PFSK-1 (cell line): ENCODE measurements at regions not wholly inside any gene's neighbourhood (a gene's known extent, or its start where the extent isn't known, plus 50 kb on each side); places are given as distances from the start of the nearest gene placed in this dataset.

ENCODE experiments used
- POLR2AphosphoS5 ChIP-seq: IDR thresholded peaks from 2 replicates; pipeline ENCODE4 v1.6.1; 2012; ENCODE audit warnings: low read depth, mild to moderate bottlenecking, control low read depth, low read length, moderate library complexity
- REST ChIP-seq, 2 experiments: IDR thresholded peaks; 2 replicates each; pipeline versions ENCODE4 v1.6.1 to v1.8.0; 2011 to 2012; ENCODE audit warnings: low read depth in 2 of 2, low read length in 2 of 2, control low read depth in 1 of 2, inconsistent platforms in 1 of 2, mild to moderate bottlenecking in 1 of 2, moderate library complexity in 1 of 2; ENCODE audit not compliant: insufficient read depth in 1 of 2
- TAF1 ChIP-seq: IDR thresholded peaks from 2 replicates; pipeline ENCODE4 v1.6.1; 2012; ENCODE audit warnings: low read length, control low read depth, borderline replicate concordance; ENCODE audit not compliant: insufficient read depth

- no peak for TF ChIP-seq TAF1
- TF ChIP-seq REST (IDR thresholded peaks at IDR 0.05; ENCODE audit: insufficient read depth in 1 of 2, low read depth in 2 of 2, low read length in 2 of 2), result no peak
- no peak for TF ChIP-seq POLR2AphosphoS5
Measured at GRCh38 chr21:16811011-16811410, 701.8 kb upstream of the CXADR start.
